A549 (cell line): ENCODE measurements at regions not wholly inside any gene's neighbourhood (a gene's known extent, or its start where the extent isn't known, plus 50 kb on each side); places are given as distances from the start of the nearest gene placed in this dataset.
"Not testable (repeated sequence)": the region's sequence is repeated elsewhere in the genome, so short reads cannot be mapped to it uniquely, and the experiment has no call there.

ENCODE experiments used
- ATAC-seq, 2 experiments: fragments of 200-7000 bp in 1 of 2; fragments of >200 bp in 1 of 2; cut with Nextera tagmentation in 1 of 2; cut with Tn5 transposase in 1 of 2; 3 replicates each; pipeline versions ENCODE4 v1.8.0 to v1.9.1; 2018 to 2020; ENCODE audit warnings: mild to moderate bottlenecking in 1 of 2, moderate library complexity in 1 of 2
- CTCF ChIA-PET: fragments of 300-600 bp; sonication (Branson Sonifier 250); formaldehyde crosslinking; extraction: SDS; loops from one replicate; lab custom pipeline; 2021; ENCODE audit warnings: antibody characterized with exemption, inconsistent platforms; lab: Yijun Ruan, JAX
- POLR2A ChIA-PET: fragments of 350-600 bp; formaldehyde crosslinking; extraction: SDS; loops from one replicate; lab custom pipeline; 2021; ENCODE audit warnings: antibody characterized with exemption, inconsistent platforms; lab: Yijun Ruan, JAX
- DNase-seq, 2 experiments: peaks; one replicate each; pipeline versions ENCODE4 v3.0.0 to v3.0.0-alpha.2; 2011 to 2016; ENCODE audit warnings: low read depth in 1 of 2, low spot score in 1 of 2
- FAIRE-seq: peaks from 2 replicates; lab custom pipeline; 2011; peaks lifted over from hg19 to GRCh38; lab: Jason Lieb, UNC
- H3K27ac ChIP-seq, 2 experiments: fragments of >200 bp; sonication (Bioruptor Twin); formaldehyde crosslinking; 3 replicates each; pipeline ENCODE4 v1.5.1; 2016 to 2017
- H3K4me1 ChIP-seq: fragments of >200 bp; sonication (Bioruptor Twin); formaldehyde crosslinking; 3 replicates; pipeline ENCODE4 v1.6.1; 2016
- H3K4me2 ChIP-seq: fragments of >200 bp; sonication (Bioruptor Twin); formaldehyde crosslinking; 3 replicates; pipeline ENCODE4 v1.6.1; 2016
- H3K4me3 ChIP-seq: fragments of >200 bp; sonication (Bioruptor Twin); formaldehyde crosslinking; 3 replicates; pipeline ENCODE4 v1.5.1; 2016
- H3K9me3 ChIP-seq: fragments of >200 bp; sonication (Bioruptor Twin); formaldehyde crosslinking; 3 replicates; pipeline ENCODE4 v1.6.1; 2016
- BCL3 ChIP-seq: fragments of >200 bp; sonication (Bioruptor Twin); formaldehyde crosslinking; IDR thresholded peaks from 3 replicates; pipeline ENCODE4 v1.6.1; 2016
- CHD2 ChIP-seq: fragments of 150-350 bp; IDR thresholded peaks from 2 replicates; pipeline ENCODE4 v1.6.1; 2014; ENCODE audit warnings: low read length; ENCODE audit not compliant: partially characterized antibody
- EHF ChIP-seq: fragments of 250-450 bp; sonication (Bioruptor Pico); IDR thresholded peaks from 2 replicates; pipeline ENCODE4 v1.5.0; 2020; ENCODE audit warnings: mild to moderate bottlenecking
- HES2 ChIP-seq: fragments of >200 bp; sonication (Bioruptor Twin); formaldehyde crosslinking; IDR thresholded peaks from 2 replicates; pipeline ENCODE4 v1.6.1; 2016
- JUNB ChIP-seq: fragments of >200 bp; sonication (Bioruptor Twin); formaldehyde crosslinking; IDR thresholded peaks from 2 replicates; pipeline ENCODE4 v1.6.1; 2016
- MAFK ChIP-seq: fragments of 450-650 bp; IDR thresholded peaks from 2 replicates; pipeline ENCODE4 v1.6.1; 2014; ENCODE audit not compliant: partially characterized antibody
- MAZ ChIP-seq: fragments of 150-350 bp; IDR thresholded peaks from 2 replicates; pipeline ENCODE4 v1.6.1; 2014; ENCODE audit warnings: antibody characterized with exemption, low read depth, low read length, borderline replicate concordance
- MYC ChIP-seq: IDR thresholded peaks from 2 replicates; pipeline ENCODE4 v1.6.1; 2012; ENCODE audit warnings: mild to moderate bottlenecking, inconsistent platforms, low read length, improper control_type of control experiment, borderline replicate concordance
- POLR2A ChIP-seq: IDR thresholded peaks from 2 replicates; pipeline ENCODE4 v1.6.1; 2012; ENCODE audit warnings: mild to moderate bottlenecking, low read length
- POLR2AphosphoS2 ChIP-seq: conservative IDR thresholded peaks from 2 replicates; pipeline ENCODE4 v1.6.1; 2012; ENCODE audit warnings: low read length, improper control_type of control experiment, inconsistent platforms
- RAD21 ChIP-seq, 2 experiments: fragments of >200 bp in 1 of 2; sonication (Bioruptor Twin) in 1 of 2; formaldehyde crosslinking in 1 of 2; IDR thresholded peaks in 1 of 2; conservative IDR thresholded peaks in 1 of 2; 2 replicates in 1 of 2; 3 replicates in 1 of 2; pipeline ENCODE4 v1.6.1; 2012 to 2018; ENCODE audit warnings: inconsistent platforms in 1 of 2
- RNF2 ChIP-seq: fragments of 200-600 bp; sonication (generic); IDR thresholded peaks from 2 replicates; pipeline ENCODE4 v1.6.1; 2016; ENCODE audit warnings: low read depth, mild to moderate bottlenecking, antibody characterized with exemption, moderate library complexity, borderline replicate concordance
- WGBS: methylation state at CpG from one replicate; pipeline ENCODE4 v1.1.6; 2017; ENCODE audit errors: missing lambda C conversion rate; 5-methylcytosine and 5-hydroxymethylcytosine counted together

GRCh38 chr3:74978684-74979083, 364.2 kb upstream of the CNTN3 start:
- ChIA-PET POLR2A (no interaction called here), CTCF (interaction anchor here (0.6 kb wide), 1 partner anchor 311 kb away, joined by 3 read pairs; no protein-coding TSS in a partner anchor)
- DNase-seq = no peak
- Histone ChIP-seq H3K4me1 (no peaks in the 10 kb centered on the region), H3K4me3 (no peak overlapping the region), H3K9me3 (no peaks in the 10 kb centered on the region), H3K4me2 (no peak overlapping the region), H3K27ac (no peak overlapping the region)
- ATAC-seq = no peak
- WGBS = 32% methylated on average over 4 of the region's 4 CpGs
- FAIRE-seq = no peak
- peak; percentile 39 for TF ChIP-seq MAFK
- TF ChIP-seq MAZ = no peak

GRCh38 chr3:74985028-74985904, 370.8 kb upstream of the CNTN3 start:
- ATAC-seq, H3K4me3 ChIP-seq, CTCF ChIA-PET, H3K4me1 ChIP-seq, H3K27ac ChIP-seq, POLR2A ChIA-PET, H3K9me3 ChIP-seq, DNase-seq, H3K4me2 ChIP-seq, FAIRE-seq: not testable (repeated sequence)
- 35% methylated on average over 4 of the region's 34 CpGs for WGBS

GRCh38 chr3:74988095-74988494, 373.6 kb upstream of the CNTN3 start:
- Histone ChIP-seq H3K4me1 (no peaks in the 10 kb centered on the region), H3K27ac (no peak overlapping the region)
- WGBS = 4% methylated on average over 3 of the region's 3 CpGs
- POLR2A ChIA-PET = no interaction called here
- no peak for TF ChIP-seq HES2
- no peak for TF ChIP-seq EHF (CRISPR knock-in tag)
- no peak for TF ChIP-seq POLR2A
- TF ChIP-seq POLR2AphosphoS2 = no peak
- no peak for TF ChIP-seq MYC
- TF ChIP-seq, all 56 proteins: peak for 0
- CTCF ChIA-PET = no interaction called here
- no peak for FAIRE-seq
- Histone ChIP-seq H3K9me3 (no peaks in the 10 kb centered on the region; the same call in 2 of the 3 replicates), H3K4me3 (no peak overlapping the region), H3K4me2 (no peak overlapping the region)
- DNase-seq = no peak
- no peak for ATAC-seq

- peak; percentile 65 for TF ChIP-seq MAFK
- TF ChIP-seq CHD2 = no peak
- TF ChIP-seq BCL3 = no peak
- TF ChIP-seq RNF2 = no peak
- TF ChIP-seq, all 56 proteins: peak for 1
- Histone ChIP-seq H3K4me3 (no peak overlapping the region), H3K4me1 (no peaks in the 10 kb centered on the region), H3K27ac (no peak overlapping the region), H3K4me2 (no peak overlapping the region), H3K9me3 (no peaks in the 10 kb centered on the region)
- no peak for FAIRE-seq
- no peak for ATAC-seq
- DNase-seq = no peak
- POLR2A ChIA-PET = no interaction called here
- CTCF ChIA-PET = no interaction called here
Measured at GRCh38 chr3:74992898-74993297, 378.4 kb upstream of the CNTN3 start.

GRCh38 chr3:75001330-75001729, 386.9 kb upstream of the CNTN3 start:
- FAIRE-seq (no peak), ATAC-seq (no peak), DNase-seq (peak in 1 of 2 experiments; percentile 9)
- Histone ChIP-seq H3K4me2 (no peak overlapping the region), H3K4me1 (no peaks in the 10 kb centered on the region), H3K9me3 (no peaks in the 10 kb centered on the region), H3K4me3 (no peak overlapping the region), H3K27ac (no peak overlapping the region)
- CTCF ChIA-PET = interaction anchor here (1.2 kb wide), 1 partner anchor 8 kb away, joined by 4 read pairs; no protein-coding TSS in a partner anchor
- POLR2A ChIA-PET = no interaction called here
- TF ChIP-seq JUNB (no peak), RAD21 (conservative IDR thresholded peaks at IDR 0.05 in 1 of 2, IDR thresholded peaks at IDR 0.05 in 1 of 2) (peak in 1 of 2 experiments; percentile 31; a peak in 2 of 5 replicates)
- WGBS = 3% methylated on average over 1 of the region's 1 CpG
